PC-9 (cell line): ENCODE measurements at regions not wholly inside any gene's neighbourhood (a gene's known extent, or its start where the extent isn't known, plus 50 kb on each side); places are given as distances from the start of the nearest gene placed in this dataset.

Experiments used
- BruUV-seq: library from RNA; stranded (reverse); fragments of 400-500 nt; replicated peaks from 2 replicates; lab custom pipeline; 2021; lab: Mats Ljungman, UMichigan
- CTCF ChIA-PET: fragments of 300-600 bp; sonication (Branson Sonifier 250); formaldehyde crosslinking; loops from one replicate; lab custom pipeline; 2022; ENCODE audit warnings: antibody characterized with exemption; lab: Charles Lee
- POLR2A ChIA-PET: fragments of 300-600 bp; sonication (Branson Sonifier 250); formaldehyde crosslinking; loops from one replicate; lab custom pipeline; 2022; ENCODE audit warnings: antibody characterized with exemption; ENCODE audit not compliant: unreplicated experiment; lab: Charles Lee
- DNase-seq, 2 experiments: peaks; one replicate each; pipeline versions ENCODE4 v3.0.0 to v3.0.0-alpha.2; 2015 to 2022; ENCODE audit warnings: mixed read lengths in 1 of 2
- H2AFZ ChIP-seq: fragments of 200-600 bp; sonication (generic); 2 replicates; pipeline ENCODE4 v1.8.1; 2017; ENCODE audit warnings: antibody characterized with exemption
- H3F3A ChIP-seq: fragments of 200-600 bp; sonication (generic); 2 replicates; pipeline ENCODE4 v1.8.1; 2017; ENCODE audit warnings: antibody characterized with exemption, mild to moderate bottlenecking, low read depth; ENCODE audit not compliant: insufficient read depth
- H3K27ac ChIP-seq: fragments of 200-600 bp; sonication (generic); 2 replicates; pipeline ENCODE4 v1.6.1; 2016; ENCODE audit warnings: mixed run types
- H3K27me3 ChIP-seq: fragments of 200-600 bp; sonication (generic); 2 replicates; pipeline ENCODE4 v1.6.1; 2016; ENCODE audit warnings: low read depth, mixed run types; ENCODE audit not compliant: insufficient read depth
- H3K36me3 ChIP-seq: fragments of 200-600 bp; sonication (generic); 2 replicates; pipeline ENCODE4 v1.6.1; 2016; ENCODE audit warnings: low read depth, mixed run types
- H3K4me1 ChIP-seq: fragments of 200-600 bp; sonication (generic); replicated peaks from 2 replicates; pipeline ENCODE4 v1.6.1; 2016; ENCODE audit warnings: mixed run types; ENCODE audit not compliant: insufficient read depth
- H3K4me2 ChIP-seq: fragments of 200-600 bp; sonication (generic); 2 replicates; pipeline ENCODE4 v1.6.1; 2017; ENCODE audit warnings: mixed run types
- H3K4me3 ChIP-seq: fragments of 200-600 bp; sonication (generic); 2 replicates; pipeline ENCODE4 v1.6.1; 2016; ENCODE audit warnings: mixed run types
- H3K79me2 ChIP-seq: fragments of 200-600 bp; sonication (generic); 2 replicates; pipeline ENCODE4 v1.6.1; 2017; ENCODE audit warnings: low read depth, mixed run types
- H3K9me2 ChIP-seq: fragments of 200-600 bp; sonication (generic); 2 replicates; pipeline ENCODE4 v1.8.1; 2017; ENCODE audit warnings: mild to moderate bottlenecking; ENCODE audit not compliant: insufficient read depth
- H3K9me3 ChIP-seq: fragments of 200-600 bp; sonication (generic); 2 replicates; pipeline ENCODE4 v1.8.1; 2016; ENCODE audit warnings: low read depth; ENCODE audit not compliant: insufficient read depth
- H4K20me1 ChIP-seq: fragments of 200-600 bp; sonication (generic); 2 replicates; pipeline ENCODE4 v1.8.1; 2017; ENCODE audit not compliant: insufficient read depth
- EZH2 ChIP-seq: fragments of 200-600 bp; sonication (generic); IDR thresholded peaks from 2 replicates; pipeline ENCODE4 v1.8.0; 2017; ENCODE audit warnings: antibody characterized with exemption, low read depth
- intact Hi-C: fragments of 100-400 bp; cut with micrococcal nuclease; formaldehyde crosslinking; loops from one replicate; pipeline ENCODE4 v1.10.0; 2022; ENCODE audit not compliant: unreplicated experiment
- TF ChIP-seq, protein P1 (sequence below): fragments of 200-600 bp; sonication (generic); conservative IDR thresholded peaks from 2 replicates; pipeline ENCODE4 v1.6.1; 2017; ENCODE audit warnings: mixed run types, antibody characterized with exemption, mild to moderate bottlenecking, moderate library complexity

DNA sequence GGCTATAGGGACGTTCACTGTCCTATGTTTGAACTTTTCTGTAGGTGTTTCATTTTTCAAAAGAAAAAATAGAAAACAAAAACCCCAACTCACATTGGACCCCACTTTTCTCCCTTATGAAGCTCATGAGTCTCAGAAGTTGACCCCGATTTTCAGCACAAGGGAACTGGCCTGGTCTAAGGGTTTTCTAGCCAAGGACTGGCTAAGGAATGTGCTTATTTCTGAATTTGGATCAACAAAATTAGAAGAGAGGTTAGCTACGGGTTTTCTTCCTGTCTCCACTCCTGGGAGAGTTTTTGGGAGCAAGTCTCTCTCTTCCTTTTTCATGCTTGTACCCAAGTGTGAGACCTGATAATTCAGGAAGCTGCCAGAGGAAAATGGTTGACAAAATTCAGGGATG lies 453.2 kb downstream of the KLF12 start:
- CTCF ChIA-PET = no interaction called here
- H3K4me1 ChIP-seq = peaks cover 10% of the 10 kb centered on the region; the same call in 1 of the 2 replicates
- intact Hi-C loops = no loop called here

DNA sequence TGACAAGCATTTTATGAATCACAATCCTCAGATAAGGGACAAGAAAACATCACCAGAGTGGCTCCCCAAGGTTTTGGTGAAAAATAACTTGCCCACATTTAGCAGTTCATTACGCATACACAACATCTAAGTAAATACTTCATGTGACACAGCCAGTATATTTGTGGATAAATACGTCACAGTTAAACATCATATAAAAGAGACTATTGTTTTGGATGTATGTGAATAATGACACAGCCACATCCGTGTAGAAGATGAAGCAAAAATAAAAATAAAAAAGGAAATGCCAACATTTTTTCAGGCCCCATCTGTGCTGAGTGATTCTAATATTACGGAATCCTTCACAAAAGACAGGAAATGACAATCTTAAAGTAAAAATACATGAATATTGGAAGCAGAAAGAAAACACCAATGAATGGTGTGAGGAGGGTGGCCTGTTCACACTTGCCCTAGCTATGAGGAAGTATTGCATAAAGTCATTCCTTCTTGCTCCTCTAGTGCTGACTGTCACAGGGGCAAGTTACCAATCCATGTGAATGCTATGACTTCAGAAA lies 457.1 kb downstream of the KLF12 start:
- intact Hi-C loops = no loop called here

More for the DNA sequence above, 453.2 kb downstream of the KLF12 start:
- TF ChIP-seq, protein P1, sequence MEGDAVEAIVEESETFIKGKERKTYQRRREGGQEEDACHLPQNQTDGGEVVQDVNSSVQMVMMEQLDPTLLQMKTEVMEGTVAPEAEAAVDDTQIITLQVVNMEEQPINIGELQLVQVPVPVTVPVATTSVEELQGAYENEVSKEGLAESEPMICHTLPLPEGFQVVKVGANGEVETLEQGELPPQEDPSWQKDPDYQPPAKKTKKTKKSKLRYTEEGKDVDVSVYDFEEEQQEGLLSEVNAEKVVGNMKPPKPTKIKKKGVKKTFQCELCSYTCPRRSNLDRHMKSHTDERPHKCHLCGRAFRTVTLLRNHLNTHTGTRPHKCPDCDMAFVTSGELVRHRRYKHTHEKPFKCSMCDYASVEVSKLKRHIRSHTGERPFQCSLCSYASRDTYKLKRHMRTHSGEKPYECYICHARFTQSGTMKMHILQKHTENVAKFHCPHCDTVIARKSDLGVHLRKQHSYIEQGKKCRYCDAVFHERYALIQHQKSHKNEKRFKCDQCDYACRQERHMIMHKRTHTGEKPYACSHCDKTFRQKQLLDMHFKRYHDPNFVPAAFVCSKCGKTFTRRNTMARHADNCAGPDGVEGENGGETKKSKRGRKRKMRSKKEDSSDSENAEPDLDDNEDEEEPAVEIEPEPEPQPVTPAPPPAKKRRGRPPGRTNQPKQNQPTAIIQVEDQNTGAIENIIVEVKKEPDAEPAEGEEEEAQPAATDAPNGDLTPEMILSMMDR = no peak
- TF ChIP-seq EZH2 = no peak
- BruUV-seq = no TSS peak
- Histone ChIP-seq H3K4me3 (no peak overlapping the region), H3K9me3 (no peaks in the 10 kb centered on the region), H3K4me2 (no peak overlapping the region), H3K36me3 (no peaks in the 10 kb centered on the region), H3F3A (no peaks in the 10 kb centered on the region), H2AFZ (no peak overlapping the region), H3K79me2 (no peaks in the 10 kb centered on the region), H4K20me1 (no peaks in the 10 kb centered on the region), H3K27me3 (no peaks in the 10 kb centered on the region), H3K27ac (no peak overlapping the region), H3K9me2 (no peaks in the 10 kb centered on the region)
- no peak for DNase-seq
- POLR2A ChIA-PET = no interaction called here

DNA sequence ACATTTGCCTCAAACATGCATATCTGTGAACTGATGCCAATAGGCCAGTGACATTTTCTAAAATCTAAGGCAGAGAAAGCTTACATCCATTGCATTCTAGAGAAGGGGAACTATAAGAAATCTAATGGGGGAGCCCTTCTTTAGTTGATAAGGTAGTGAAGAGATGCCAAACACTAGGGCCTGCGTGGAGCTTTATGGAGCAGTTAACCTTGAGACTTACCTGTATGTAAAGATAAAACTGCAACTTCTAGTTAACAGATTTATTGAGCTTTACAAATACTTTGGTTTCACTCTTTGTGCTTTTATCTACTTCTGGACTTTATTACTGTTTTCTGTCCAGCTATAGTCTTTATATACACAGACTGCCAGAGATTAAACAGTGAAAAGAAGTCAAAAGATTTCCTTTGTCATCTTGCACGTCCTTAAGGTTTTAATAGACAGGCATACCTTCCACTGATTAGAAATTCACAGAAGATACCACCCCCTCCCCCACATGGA lies 457.6 kb downstream of the KLF12 start:
- ChIA-PET CTCF (no interaction called here), POLR2A (interaction anchor here (0.6 to 0.7 kb wide), 2 partner anchors 96 to 680 kb away, joined by 3 to 6 read pairs; no protein-coding TSS in a partner anchor)
- Histone ChIP-seq H3K79me2 (no peaks in the 10 kb centered on the region), H3K9me2 (no peaks in the 10 kb centered on the region), H3K4me1 (no peaks in the 10 kb centered on the region), H3F3A (no peaks in the 10 kb centered on the region), H3K36me3 (no peaks in the 10 kb centered on the region), H3K27ac (no peak overlapping the region), H2AFZ (no peak overlapping the region), H3K9me3 (no peaks in the 10 kb centered on the region), H3K4me3 (no peak overlapping the region), H3K27me3 (no peaks in the 10 kb centered on the region), H3K4me2 (no peak overlapping the region), H4K20me1 (no peaks in the 10 kb centered on the region)
- no TSS peak for BruUV-seq
- intact Hi-C loops = no loop called here
- no peak for TF ChIP-seq EZH2
- TF ChIP-seq, protein P1 = no peak
- no peak for DNase-seq

More for the DNA sequence above, 457.1 kb downstream of the KLF12 start:
- H3F3A ChIP-seq = no peaks in the 10 kb centered on the region
- H3K4me2 ChIP-seq = no peak overlapping the region
- BruUV-seq = no TSS peak
- no peak for TF ChIP-seq EZH2
- CTCF ChIA-PET = no interaction called here
- H4K20me1 ChIP-seq = no peaks in the 10 kb centered on the region
- no peaks in the 10 kb centered on the region for H3K4me1 ChIP-seq
- H2AFZ ChIP-seq = no peak overlapping the region
- no peaks in the 10 kb centered on the region for H3K36me3 ChIP-seq
- POLR2A ChIA-PET = interaction anchor here (0.6 to 0.7 kb wide), 2 partner anchors 97 to 681 kb away, joined by 3 to 6 read pairs; no protein-coding TSS in a partner anchor
- H3K9me3 ChIP-seq = no peaks in the 10 kb centered on the region
- H3K27ac ChIP-seq = no peak overlapping the region
- peak in 1 of 2 experiments; percentile 10 for DNase-seq
- no peaks in the 10 kb centered on the region for H3K79me2 ChIP-seq
- H3K9me2 ChIP-seq = no peaks in the 10 kb centered on the region
- H3K4me3 ChIP-seq = no peak overlapping the region
- H3K27me3 ChIP-seq = no peaks in the 10 kb centered on the region
